ENCODE measurements at regions not wholly inside any gene's neighbourhood (a gene's known extent, or its start where the extent isn't known, plus 50 kb on each side); places are given as distances from the start of the nearest gene placed in this dataset.

DNA sequence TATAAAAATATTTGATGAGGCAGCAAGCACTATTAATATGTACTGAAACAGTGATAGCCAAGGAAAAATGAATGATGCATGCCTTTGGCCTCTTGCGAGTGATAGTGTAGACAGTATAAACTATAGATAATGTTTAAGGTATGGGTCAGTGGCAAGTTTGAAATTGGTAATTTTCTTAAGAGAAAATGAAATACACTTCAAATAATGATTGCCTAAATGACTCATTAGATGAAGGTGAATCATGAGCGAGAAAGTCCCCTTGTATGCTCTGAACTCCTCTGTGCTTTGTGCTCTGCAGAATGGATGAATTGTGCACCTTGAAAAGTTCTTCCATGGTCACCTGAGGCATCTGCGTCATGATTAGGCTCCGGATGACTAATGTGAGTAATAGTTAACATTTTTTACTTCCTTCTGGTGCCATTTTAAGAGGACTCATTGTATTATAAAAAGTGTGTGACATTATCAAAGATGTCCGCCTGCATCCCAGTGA lies 84.9 kb upstream of the RTL1 start:
- H3K4me1 ChIP-seq (ENCODE audit: low read length) = no peaks in the 10 kb centered on the region
- H4K20me1 ChIP-seq (ENCODE audit: insufficient read depth, low read length) = no peaks in the 10 kb centered on the region
- H3K27me3 ChIP-seq (replicated peaks; ENCODE audit: insufficient read depth, low read length) = no peaks in the 10 kb centered on the region
- TF ChIP-seq, protein P1, sequence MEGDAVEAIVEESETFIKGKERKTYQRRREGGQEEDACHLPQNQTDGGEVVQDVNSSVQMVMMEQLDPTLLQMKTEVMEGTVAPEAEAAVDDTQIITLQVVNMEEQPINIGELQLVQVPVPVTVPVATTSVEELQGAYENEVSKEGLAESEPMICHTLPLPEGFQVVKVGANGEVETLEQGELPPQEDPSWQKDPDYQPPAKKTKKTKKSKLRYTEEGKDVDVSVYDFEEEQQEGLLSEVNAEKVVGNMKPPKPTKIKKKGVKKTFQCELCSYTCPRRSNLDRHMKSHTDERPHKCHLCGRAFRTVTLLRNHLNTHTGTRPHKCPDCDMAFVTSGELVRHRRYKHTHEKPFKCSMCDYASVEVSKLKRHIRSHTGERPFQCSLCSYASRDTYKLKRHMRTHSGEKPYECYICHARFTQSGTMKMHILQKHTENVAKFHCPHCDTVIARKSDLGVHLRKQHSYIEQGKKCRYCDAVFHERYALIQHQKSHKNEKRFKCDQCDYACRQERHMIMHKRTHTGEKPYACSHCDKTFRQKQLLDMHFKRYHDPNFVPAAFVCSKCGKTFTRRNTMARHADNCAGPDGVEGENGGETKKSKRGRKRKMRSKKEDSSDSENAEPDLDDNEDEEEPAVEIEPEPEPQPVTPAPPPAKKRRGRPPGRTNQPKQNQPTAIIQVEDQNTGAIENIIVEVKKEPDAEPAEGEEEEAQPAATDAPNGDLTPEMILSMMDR (IDR thresholded peaks at IDR 0.05; ENCODE audit: low read length) = no peak
- TF ChIP-seq EZH2 (optimal IDR thresholded peaks at IDR 0.05; ENCODE audit: low read depth, low read length) (no peak), EZH2phosphoT487 (IDR thresholded peaks at IDR 0.05; ENCODE audit: low read length) (no peak)
- no peaks in the 10 kb centered on the region for H3F3A ChIP-seq (ENCODE audit: insufficient read depth, low read length)
- H2AFZ ChIP-seq (ENCODE audit: low read length) = no peak overlapping the region
- H3K4me3 ChIP-seq (ENCODE audit: low read length) = no peak overlapping the region
- H3K36me3 ChIP-seq (replicated peaks; ENCODE audit: insufficient read depth, low read length) = no peaks in the 10 kb centered on the region
- H3K9ac ChIP-seq (ENCODE audit: low read length) = no peak overlapping the region
- H3K4me2 ChIP-seq (ENCODE audit: low read depth, low read length) = no peak overlapping the region
- H3K9me2 ChIP-seq (replicated peaks; ENCODE audit: insufficient read depth, low read length) = no peaks in the 10 kb centered on the region
- H3K27ac ChIP-seq (ENCODE audit: low read length) = no peak overlapping the region
- no peaks in the 10 kb centered on the region for H3K9me3 ChIP-seq (replicated peaks; ENCODE audit: insufficient read depth, low read length)
- no peaks in the 10 kb centered on the region for H3K79me2 ChIP-seq (ENCODE audit: low read length)
- no peak for DNase-seq

DNA sequence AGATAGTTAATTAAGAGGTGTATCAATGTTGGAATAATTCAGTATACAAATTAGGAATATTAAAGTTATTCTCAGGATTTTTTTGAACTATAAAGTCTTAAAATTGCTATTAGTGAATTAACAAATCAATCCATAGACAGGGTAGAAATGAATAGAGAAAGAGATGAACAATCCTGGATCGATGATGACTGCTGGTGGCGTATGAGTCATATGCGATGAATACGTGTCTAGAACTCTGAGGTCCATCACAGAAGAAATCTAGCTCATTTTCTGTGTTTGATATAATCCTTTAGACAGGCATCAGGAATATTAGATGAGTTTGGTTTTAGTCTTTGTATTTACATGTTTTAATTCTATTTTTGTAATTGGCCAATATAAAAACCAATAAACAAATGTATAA lies 85.4 kb upstream of the RTL1 start:
- no peak for DNase-seq
- no peak overlapping the region for H3K27ac ChIP-seq (ENCODE audit: low read length)
- no peak overlapping the region for H2AFZ ChIP-seq (ENCODE audit: low read length)

DNA sequence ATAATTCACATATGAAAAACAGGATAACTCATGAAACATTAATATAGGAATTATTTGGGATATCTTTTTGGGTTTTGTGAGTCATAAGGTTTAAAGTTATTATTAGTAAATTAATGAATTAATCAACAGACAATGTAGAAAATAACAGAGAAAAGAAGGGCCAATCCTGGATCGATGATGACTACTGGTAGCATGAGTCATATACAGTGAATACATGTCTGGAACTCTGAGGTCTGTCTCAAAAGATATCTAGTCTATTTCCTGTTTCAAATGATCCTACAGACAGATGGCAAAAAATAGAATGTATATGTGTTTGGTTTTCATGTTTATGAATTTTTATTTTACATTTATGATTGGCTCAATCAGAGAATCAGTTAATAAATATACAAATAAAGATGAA lies 86.4 kb upstream of the RTL1 start:
- TF ChIP-seq, protein P1 (IDR thresholded peaks at IDR 0.05; ENCODE audit: low read length) = no peak
- TF ChIP-seq EZH2 (optimal IDR thresholded peaks at IDR 0.05; ENCODE audit: low read depth, low read length) = no peak
- TF ChIP-seq EZH2phosphoT487 (IDR thresholded peaks at IDR 0.05; ENCODE audit: low read length) = no peak
- no peak overlapping the region for H3K4me3 ChIP-seq (ENCODE audit: low read length)
- H3K9ac ChIP-seq (ENCODE audit: low read length) = no peak overlapping the region
- H3K36me3 ChIP-seq (replicated peaks; ENCODE audit: insufficient read depth, low read length) = no peaks in the 10 kb centered on the region
- H2AFZ ChIP-seq (ENCODE audit: low read length) = no peak overlapping the region
- H3K4me2 ChIP-seq (ENCODE audit: low read depth, low read length) = no peak overlapping the region
- H3K79me2 ChIP-seq (ENCODE audit: low read length) = no peaks in the 10 kb centered on the region
- H3K27ac ChIP-seq (ENCODE audit: low read length) = no peak overlapping the region
- H3K4me1 ChIP-seq (ENCODE audit: low read length) = no peaks in the 10 kb centered on the region
- H3K27me3 ChIP-seq (replicated peaks; ENCODE audit: insufficient read depth, low read length) = no peaks in the 10 kb centered on the region
- no peaks in the 10 kb centered on the region for H3K9me3 ChIP-seq (replicated peaks; ENCODE audit: insufficient read depth, low read length)
- no peaks in the 10 kb centered on the region for H4K20me1 ChIP-seq (ENCODE audit: insufficient read depth, low read length)
- no peaks in the 10 kb centered on the region for H3F3A ChIP-seq (ENCODE audit: insufficient read depth, low read length)
- no peak for DNase-seq
- H3K9me2 ChIP-seq (replicated peaks; ENCODE audit: insufficient read depth, low read length) = no peaks in the 10 kb centered on the region

More for the DNA sequence above, 85.4 kb upstream of the RTL1 start:
- no peaks in the 10 kb centered on the region for H3K9me3 ChIP-seq (replicated peaks; ENCODE audit: insufficient read depth, low read length)
- no peaks in the 10 kb centered on the region for H3K4me1 ChIP-seq (ENCODE audit: low read length)
- no peak overlapping the region for H3K4me3 ChIP-seq (ENCODE audit: low read length)
- no peaks in the 10 kb centered on the region for H3K79me2 ChIP-seq (ENCODE audit: low read length)
- H3K4me2 ChIP-seq (ENCODE audit: low read depth, low read length) = no peak overlapping the region
- no peaks in the 10 kb centered on the region for H3K9me2 ChIP-seq (replicated peaks; ENCODE audit: insufficient read depth, low read length)
- no peaks in the 10 kb centered on the region for H3F3A ChIP-seq (ENCODE audit: insufficient read depth, low read length)
- no peak for TF ChIP-seq EZH2 (optimal IDR thresholded peaks at IDR 0.05; ENCODE audit: low read depth, low read length)
- no peak for TF ChIP-seq EZH2phosphoT487 (IDR thresholded peaks at IDR 0.05; ENCODE audit: low read length)
- TF ChIP-seq, protein P1 (IDR thresholded peaks at IDR 0.05; ENCODE audit: low read length) = no peak
- H4K20me1 ChIP-seq (ENCODE audit: insufficient read depth, low read length) = no peaks in the 10 kb centered on the region
- H3K36me3 ChIP-seq (replicated peaks; ENCODE audit: insufficient read depth, low read length) = no peaks in the 10 kb centered on the region
- no peak overlapping the region for H3K9ac ChIP-seq (ENCODE audit: low read length)
- H3K27me3 ChIP-seq (replicated peaks; ENCODE audit: insufficient read depth, low read length) = no peaks in the 10 kb centered on the region

Measured in MM.1S (cell line).